ENCODE measurements at regions not wholly inside any gene's neighbourhood (a gene's known extent, or its start where the extent isn't known, plus 50 kb on each side); places are given as distances from the start of the nearest gene placed in this dataset.

DNA sequence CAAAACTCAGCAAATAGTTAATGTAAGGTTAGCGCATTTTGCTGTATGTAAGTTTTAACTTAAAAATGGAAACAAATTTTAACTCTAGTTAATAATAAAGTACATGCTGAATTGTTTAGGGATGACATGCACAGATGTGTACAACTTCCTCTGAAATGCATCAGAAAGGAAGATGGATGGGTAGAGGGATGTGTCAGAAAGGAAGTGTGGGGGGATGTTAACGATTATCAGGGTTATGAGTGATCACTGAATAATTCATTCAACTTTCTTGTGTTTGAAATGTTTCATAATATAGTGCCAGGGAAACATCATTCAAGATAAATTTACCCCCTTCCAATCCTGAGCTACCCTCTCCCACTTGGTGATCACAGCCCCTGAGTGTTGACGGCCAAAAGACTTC, 87.6 kb downstream of the FOXA2 start:
- Histone ChIP-seq H3K36me3 (no peaks in the 10 kb centered on the region), H3K4me1 (no peaks in the 10 kb centered on the region), H3K9me3 (no peaks in the 10 kb centered on the region), H3K27ac (no peak overlapping the region), H3K27me3 (peaks cover 0 to 37% (median 13%) of the 10 kb centered on the region in 7 donors), H3K4me3 (no peak overlapping the region)
- no peak for TF ChIP-seq CTCF (IDR thresholded peaks at IDR 0.05)
- DNase-seq (no peak), ATAC-seq (no peak)
- WGBS, 2 donors: 81% methylated on average over 3 of the region's 3 CpGs
- intact Hi-C loops (cut with DNase I): no loop called here

- H3K36me3 ChIP-seq: no peaks in the 10 kb centered on the region
- no peak for DNase-seq
- H3K4me3 ChIP-seq: no peak overlapping the region
- no peaks in the 10 kb centered on the region for H3K4me1 ChIP-seq
- intact Hi-C loops (cut with DNase I): no loop called here
- peaks cover 0 to 41% (median 21%) of the 10 kb centered on the region in 7 donors for H3K27me3 ChIP-seq
- WGBS, 2 donors: 69 to 75% methylated on average over 2 of the region's 2 CpGs
- H3K27ac ChIP-seq: no peak overlapping the region
- no peaks in the 10 kb centered on the region for H3K9me3 ChIP-seq
- no peak for TF ChIP-seq CTCF (IDR thresholded peaks at IDR 0.05)
- no peak for ATAC-seq
Measured at GRCh38 chr20:22495789-22496188, 88.6 kb downstream of the FOXA2 start.

DNA sequence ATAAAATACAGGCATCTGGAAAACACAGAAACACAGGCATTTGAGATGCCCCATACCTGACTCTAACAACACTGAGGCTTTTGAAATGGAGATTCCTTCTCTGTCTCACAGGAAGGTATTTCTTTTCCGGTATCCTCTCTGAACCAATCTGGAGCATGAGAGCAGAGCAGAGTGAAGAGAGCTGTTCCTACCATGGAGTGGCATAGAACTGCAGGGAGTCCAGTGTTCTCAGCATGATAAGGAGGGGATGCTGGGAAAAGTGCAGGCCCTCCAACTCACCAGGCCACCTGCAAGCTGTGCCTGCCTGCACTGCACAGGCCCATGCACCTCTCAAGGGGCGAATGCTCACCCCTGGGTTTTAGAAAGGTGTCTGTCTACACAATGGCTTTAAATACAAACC, 89.2 kb downstream of the FOXA2 start:
- no peaks in the 10 kb centered on the region for H3K9me3 ChIP-seq
- 78 to 83% methylated on average over 2 of the region's 2 CpGs for whole genome bisulfite sequencing, 2 donors
- H3K27ac ChIP-seq: no peak overlapping the region
- TF ChIP-seq CTCF (IDR thresholded peaks at IDR 0.05): no peak
- peaks cover 0 to 45% (median 27%) of the 10 kb centered on the region in 7 donors for H3K27me3 ChIP-seq
- ATAC-seq (no peak), DNase-seq (no peak)
- no peaks in the 10 kb centered on the region for H3K36me3 ChIP-seq
- no peak overlapping the region for H3K4me3 ChIP-seq
- intact Hi-C loops (cut with DNase I): no loop called here
- H3K4me1 ChIP-seq: no peaks in the 10 kb centered on the region

DNA sequence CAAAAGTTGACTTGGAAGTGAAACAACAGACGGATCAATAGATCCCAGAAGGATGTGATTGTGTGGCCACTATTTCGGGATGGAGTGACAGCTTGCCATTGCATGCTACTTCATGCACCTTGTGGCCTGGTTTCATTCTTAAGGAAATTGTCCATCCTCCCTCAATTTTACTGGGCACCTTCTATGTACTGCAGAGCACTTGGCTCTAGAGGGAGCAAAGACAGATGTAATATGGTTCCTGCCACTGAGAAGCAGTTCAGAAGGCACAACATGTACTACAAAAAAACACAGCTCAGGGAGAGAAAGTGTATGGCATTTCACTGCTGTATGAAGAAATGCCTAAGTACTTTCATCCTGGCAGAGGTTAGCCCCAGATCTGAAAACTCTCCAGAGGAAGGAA, 91.9 kb downstream of the FOXA2 start:
- DNase-seq (no peak), ATAC-seq (no peak)
- no peak for TF ChIP-seq CTCF (IDR thresholded peaks at IDR 0.05)
- no peaks in the 10 kb centered on the region for H3K36me3 ChIP-seq
- peaks cover 0 to 57% (median 47%) of the 10 kb centered on the region in 7 donors for H3K27me3 ChIP-seq
- no peak overlapping the region for H3K4me3 ChIP-seq
- 75 to 87% methylated on average over 2 of the region's 2 CpGs for WGBS, 2 donors
- H3K9me3 ChIP-seq: no peaks in the 10 kb centered on the region
- H3K27ac ChIP-seq: no peak overlapping the region
- intact Hi-C loops (cut with DNase I): no loop called here
- H3K4me1 ChIP-seq: no peaks in the 10 kb centered on the region

DNA sequence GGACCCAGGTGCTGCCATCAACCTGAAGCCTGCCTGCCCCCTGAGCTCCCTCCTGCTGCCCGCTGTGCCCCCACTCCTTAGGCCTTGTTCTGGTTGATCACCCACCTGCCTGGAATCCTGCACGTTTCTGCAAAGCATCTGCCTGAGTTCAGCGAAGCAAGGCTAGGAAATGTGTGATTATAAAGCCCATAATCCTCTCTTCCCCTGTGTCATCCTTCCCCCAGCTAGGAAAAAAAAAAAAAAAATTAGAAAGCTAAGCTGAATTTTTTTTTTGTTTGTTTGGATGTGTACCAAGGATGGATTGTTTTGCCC, 93.2 kb downstream of the FOXA2 start:
- Histone ChIP-seq H3K4me1 (no peaks in the 10 kb centered on the region), H3K4me3 (no peak overlapping the region), H3K27me3 (peaks cover 0 to 61% (median 47%) of the 10 kb centered on the region in 7 donors), H3K9me3 (no peaks in the 10 kb centered on the region), H3K27ac (no peak overlapping the region), H3K36me3 (no peaks in the 10 kb centered on the region)
- intact Hi-C loops (cut with DNase I): no loop called here
- WGBS, 2 donors: 60% methylated on average over 3 of the region's 3 CpGs
- DNase-seq: no peak
- no peak for TF ChIP-seq CTCF (IDR thresholded peaks at IDR 0.05)
- ATAC-seq: no peak
